GM18867 (cell line): ENCODE measurements at regions not wholly inside any gene's neighbourhood (a gene's known extent, or its start where the extent isn't known, plus 50 kb on each side); places are given as distances from the start of the nearest gene placed in this dataset.
"Not testable (repeated sequence)": the region's sequence is repeated elsewhere in the genome, so short reads cannot be mapped to it uniquely, and the experiment has no call there.

Experiments used
- ATAC-seq: cut with Tn5 transposase; IDR thresholded peaks from one replicate; pipeline ENCODE4 v1.9.1; 2021; ENCODE audit warnings: mild to moderate bottlenecking, moderate library complexity; ENCODE audit not compliant: unreplicated experiment

GRCh38 chr17:20896153-20896649 lies 146.6 kb downstream of the USP22 start:
- ATAC-seq = no peak

- ATAC-seq = not testable (repeated sequence)
Measured at GRCh38 chr17:20898726-20899125, 144.1 kb downstream of the USP22 start.

GRCh38 chr17:20902496-20902895 lies 140.3 kb downstream of the USP22 start:
- not testable (repeated sequence) for ATAC-seq

DNA sequence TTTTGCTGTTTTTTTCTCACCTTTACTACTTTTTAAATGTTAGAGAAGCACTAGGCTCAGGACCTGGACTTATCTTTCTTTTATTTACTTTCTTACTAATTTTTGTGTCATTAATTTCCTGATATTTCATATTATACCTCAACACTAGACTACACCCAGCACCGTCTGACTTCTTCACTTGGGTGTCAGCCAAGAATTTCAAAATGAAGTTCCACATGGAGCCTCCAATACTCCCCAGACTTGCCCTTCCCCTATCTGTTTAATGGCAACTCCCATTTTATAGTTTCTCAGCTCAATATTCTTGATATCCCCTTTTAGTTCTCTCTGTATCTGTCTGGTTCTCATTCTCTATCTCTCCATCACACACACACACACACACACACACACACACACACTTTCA lies 139.3 kb downstream of the USP22 start:
- not testable (repeated sequence) for ATAC-seq

GRCh38 chr17:20908313-20909267 lies 134.2 kb downstream of the USP22 start:
- ATAC-seq = peak; percentile 73

DNA sequence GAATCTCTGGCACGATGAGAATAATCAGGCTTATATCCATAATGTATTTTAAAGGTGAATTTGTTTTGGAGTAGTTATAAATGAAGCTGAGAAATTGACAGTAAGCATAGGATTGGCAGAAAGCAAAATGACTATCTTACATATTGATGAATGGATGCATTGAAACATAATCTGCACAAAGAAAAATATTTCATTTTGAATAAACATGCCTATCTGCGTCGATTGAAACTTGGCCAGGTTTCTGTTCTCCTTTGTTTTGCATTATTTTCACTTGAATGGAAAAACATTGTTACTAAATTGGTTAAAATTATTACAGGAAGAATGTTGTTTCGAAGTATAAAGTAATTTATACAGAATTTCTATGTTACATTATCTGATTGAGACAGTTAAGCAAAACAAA lies 128.2 kb downstream of the USP22 start:
- no peak for ATAC-seq

GRCh38 chr17:20916383-20916782 lies 126.4 kb downstream of the USP22 start:
- ATAC-seq = no peak

DNA sequence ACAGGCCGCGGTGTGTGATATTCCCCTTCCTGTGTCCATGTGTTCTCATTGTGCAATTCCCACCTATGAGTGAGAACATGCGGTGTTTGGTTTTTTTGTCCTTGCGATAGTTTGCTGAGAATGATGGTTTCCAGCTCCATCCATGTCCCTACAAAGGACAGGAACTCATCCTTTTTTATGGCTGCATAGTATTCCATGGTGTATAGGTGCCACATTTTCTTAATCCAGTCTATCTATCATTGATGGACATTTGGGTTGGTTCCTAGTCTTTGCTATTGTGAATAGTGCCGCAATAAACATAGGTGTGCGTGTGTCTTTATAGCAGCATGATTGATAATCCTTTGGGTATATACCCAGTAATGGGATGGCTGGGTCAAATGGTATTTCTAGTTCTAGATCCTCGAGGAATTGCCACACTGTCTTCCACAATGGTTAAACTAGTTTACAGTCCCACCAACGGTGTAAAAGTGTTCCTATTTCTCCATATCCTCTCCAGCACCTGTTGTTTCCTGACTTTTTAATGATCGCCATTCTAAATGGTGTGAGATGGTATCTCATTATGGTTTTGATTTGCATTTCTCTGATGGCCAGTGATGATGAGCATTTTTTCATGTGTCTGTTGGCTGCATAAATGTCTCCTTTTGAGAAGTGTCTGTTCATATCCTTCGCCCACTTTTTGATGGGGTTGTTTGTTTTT lies 125.1 kb downstream of the USP22 start:
- ATAC-seq = not testable (repeated sequence)

DNA sequence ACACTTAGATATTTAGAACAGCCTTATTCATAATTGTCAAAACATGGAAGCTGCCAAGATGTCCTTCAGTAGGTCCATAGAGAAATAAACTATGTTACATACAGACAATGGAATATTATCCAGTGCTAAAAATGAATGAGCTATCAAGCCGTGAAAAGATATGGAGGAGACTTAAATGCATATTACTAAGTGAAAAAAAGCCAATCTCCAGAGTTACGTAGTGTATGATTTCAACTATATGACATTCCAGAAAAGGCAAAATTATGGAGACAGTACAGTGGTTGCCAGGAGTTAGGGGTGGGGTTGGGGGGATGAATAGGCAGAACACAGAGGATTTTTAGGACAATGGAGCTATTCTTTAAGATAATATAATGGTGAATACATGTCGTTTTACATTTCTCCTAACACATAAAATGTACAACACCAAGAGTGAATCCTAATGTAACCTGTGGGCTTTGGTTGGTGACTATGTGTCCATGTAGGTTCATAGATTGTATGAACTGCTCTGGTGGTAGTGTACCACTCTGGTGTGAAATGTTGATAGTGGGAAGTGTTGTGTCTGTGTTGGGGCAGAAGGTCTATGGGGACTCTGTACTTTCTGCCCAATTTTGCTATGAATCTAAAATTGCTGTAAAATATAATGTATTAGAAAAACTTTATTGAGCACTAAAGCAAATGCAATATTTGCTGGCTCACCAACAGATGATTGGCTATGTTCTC lies 122.6 kb downstream of the USP22 start:
- ATAC-seq = no peak

DNA sequence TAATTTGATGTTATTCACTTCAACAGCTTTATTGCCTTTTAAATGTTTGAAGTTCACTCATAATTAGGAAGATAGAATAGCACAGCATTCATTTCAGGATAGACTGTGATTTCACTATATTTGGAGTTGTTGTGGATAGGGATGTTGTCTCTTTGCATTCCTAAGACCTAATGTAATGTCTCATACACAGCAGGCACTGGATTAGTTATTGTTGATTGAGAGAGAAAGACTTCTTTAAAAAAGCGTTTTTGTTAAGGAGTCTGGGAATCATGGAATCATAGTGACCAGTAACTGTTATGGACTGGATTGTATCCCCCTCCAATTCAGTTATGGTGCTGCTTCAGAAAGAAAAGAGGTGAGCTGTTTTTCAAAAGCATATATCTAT lies 122.0 kb downstream of the USP22 start:
- ATAC-seq = no peak

GRCh38 chr17:20922128-20922670 lies 120.6 kb downstream of the USP22 start:
- no peak for ATAC-seq

DNA sequence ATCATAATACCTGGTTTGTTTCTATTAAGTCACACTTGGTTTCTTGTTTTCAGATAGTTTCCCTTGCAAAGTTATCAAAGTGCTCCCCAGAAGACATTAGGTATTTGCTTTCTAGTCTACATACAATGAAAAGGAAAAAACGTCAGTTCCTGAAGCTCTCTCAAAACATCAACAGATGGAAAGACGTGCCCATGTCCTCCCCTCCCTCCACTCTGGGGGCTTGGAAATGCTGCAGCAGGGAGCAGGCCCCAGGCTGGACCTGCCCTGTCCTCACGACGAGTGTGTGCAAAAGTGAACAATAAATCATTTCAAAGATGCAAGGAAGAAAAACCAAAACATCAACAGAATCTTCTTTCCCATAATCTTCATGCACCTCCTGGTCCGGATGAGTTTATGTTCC lies 118.5 kb downstream of the USP22 start:
- ATAC-seq = no peak

- ATAC-seq = no peak
Measured at GRCh38 chr17:20925091-20925490, 117.7 kb downstream of the USP22 start.

- ATAC-seq = no peak
Measured at GRCh38 chr17:20925954-20926353, 116.9 kb downstream of the USP22 start.

- ATAC-seq = no peak
Measured at GRCh38 chr17:20926532-20926931, 116.3 kb downstream of the USP22 start.

- no peak for ATAC-seq
Measured at GRCh38 chr17:20927308-20927977, 115.4 kb downstream of the USP22 start.

- no peak for ATAC-seq
Measured at GRCh38 chr17:20929334-20929733, 113.5 kb downstream of the USP22 start.

- no peak for ATAC-seq
Measured at GRCh38 chr17:20930081-20930760, 112.6 kb downstream of the USP22 start.

DNA sequence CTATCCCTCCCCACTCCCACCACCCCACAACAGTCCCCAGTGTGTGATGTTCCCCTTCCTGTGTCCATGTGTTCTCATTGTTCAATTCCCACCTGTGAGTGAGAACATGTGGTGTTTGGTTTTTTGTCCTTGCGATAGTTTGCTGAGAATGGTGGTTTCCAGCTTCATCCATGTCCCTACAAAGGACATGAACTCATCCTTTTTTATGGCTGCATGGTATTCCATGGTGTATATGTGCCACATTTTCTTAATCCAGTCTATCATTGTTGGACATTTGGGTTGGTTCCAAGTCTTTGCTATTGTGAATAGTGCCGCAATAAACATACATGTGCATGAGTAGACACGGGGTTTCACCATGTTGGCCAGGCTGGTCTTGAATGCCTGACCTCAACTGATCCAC lies 109.8 kb downstream of the USP22 start:
- not testable (repeated sequence) for ATAC-seq

DNA sequence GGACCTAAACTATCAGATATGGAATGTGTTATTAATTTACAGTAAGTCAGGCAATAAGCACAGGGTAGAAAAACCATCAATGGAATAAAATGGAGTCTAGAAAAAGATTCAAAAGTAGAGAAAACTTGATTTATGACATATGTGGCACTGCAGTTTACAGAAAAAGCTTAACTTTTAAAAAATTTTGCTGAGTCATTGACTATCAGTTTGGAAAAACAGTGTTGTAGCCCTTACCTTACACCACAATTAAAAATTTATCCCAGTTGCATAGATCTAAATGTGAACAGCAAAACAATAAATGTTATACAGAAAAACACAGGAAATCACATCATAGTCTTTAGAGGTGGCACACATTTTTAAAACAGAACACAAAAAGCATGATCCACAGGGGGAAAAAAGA lies 108.5 kb downstream of the USP22 start:
- ATAC-seq = no peak
